PC-3 (cell line): ENCODE measurements at regions not wholly inside any gene's neighbourhood (a gene's known extent, or its start where the extent isn't known, plus 50 kb on each side); places are given as distances from the start of the nearest gene placed in this dataset.

Source experiments
- CTCF ChIP-seq: fragments of 300-600 bp; sonication (generic); conservative IDR thresholded peaks from 2 replicates; pipeline ENCODE4 v1.5.1; 2017; ENCODE audit warnings: antibody characterized with exemption, low read depth, mild to moderate bottlenecking, low read length
- EZH2 ChIP-seq: fragments of 300-600 bp; sonication (generic); IDR thresholded peaks from one replicate; pipeline ENCODE4 v1.6.1; 2017; ENCODE audit warnings: antibody characterized with exemption, mild to moderate bottlenecking, low read length; ENCODE audit not compliant: unreplicated experiment
- EZH2phosphoT487 ChIP-seq: fragments of 300-600 bp; sonication (generic); IDR thresholded peaks from 2 replicates; pipeline ENCODE4 v1.6.1; 2018; ENCODE audit warnings: mild to moderate bottlenecking, antibody characterized with exemption, low read length, borderline replicate concordance

GRCh38 chr13:87169337-87169736 lies 501.8 kb upstream of the SLITRK5 start:
- TF ChIP-seq CTCF = no peak
- no peak for TF ChIP-seq EZH2phosphoT487
- no peak for TF ChIP-seq EZH2
